ENCODE measurements at regions not wholly inside any gene's neighbourhood (a gene's known extent, or its start where the extent isn't known, plus 50 kb on each side); places are given as distances from the start of the nearest gene placed in this dataset.

- WGBS, 2 donors = 50 to 53% methylated on average over 2 of the region's 2 CpGs
- H3K9me3 ChIP-seq (ENCODE audit: control insufficient read depth in 4 of 4, insufficient read depth in 3 of 4, low read length in 3 of 4) = no peaks in the 10 kb centered on the region
- no peaks in the 10 kb centered on the region for H3K36me3 ChIP-seq (ENCODE audit: control insufficient read depth in 4 of 4, insufficient read depth in 4 of 4, low read length in 4 of 4)
- H3K4me1 ChIP-seq (ENCODE audit: control insufficient read depth in 5 of 5, insufficient read depth in 5 of 5, low read length in 5 of 5) = peaks cover 0 to 3% (median 0%) of the 10 kb centered on the region in 5 donors
- no peak for TF ChIP-seq CTCF (IDR thresholded peaks at IDR 0.05; ENCODE audit: control extremely low read depth, extremely low read depth)
- H3K9ac ChIP-seq (ENCODE audit: insufficient read depth in 1 of 2, low read length in 2 of 2) = no peak overlapping the region
- no peak overlapping the region for H3K4me3 ChIP-seq
- no peak overlapping the region for H3K27ac ChIP-seq (ENCODE audit: low read depth in 1 of 2, low read length in 1 of 2)
- ATAC-seq (ENCODE audit: insufficient read depth, low FRiP score) (no peak), DNase-seq (no peak)
- no peaks in the 10 kb centered on the region for H3K27me3 ChIP-seq (ENCODE audit: control insufficient read depth in 3 of 3, insufficient read depth in 3 of 3, low read length in 2 of 3)
Measured at GRCh38 chr3:162538491-162538890, 1041.9 kb downstream of the OTOL1 start.

GRCh38 chr3:162538906-162539305 lies 1042.3 kb downstream of the OTOL1 start:
- H3K4me1 ChIP-seq (ENCODE audit: control insufficient read depth in 5 of 5, insufficient read depth in 5 of 5, low read length in 5 of 5) = peaks cover 0 to 3% (median 0%) of the 10 kb centered on the region in 5 donors
- no peaks in the 10 kb centered on the region for H3K36me3 ChIP-seq (ENCODE audit: control insufficient read depth in 4 of 4, insufficient read depth in 4 of 4, low read length in 4 of 4)
- no peak for ATAC-seq (ENCODE audit: insufficient read depth, low FRiP score)
- H3K4me3 ChIP-seq = no peak overlapping the region
- 79% methylated on average over 3 of the region's 3 CpGs for WGBS, 2 donors
- H3K27me3 ChIP-seq (ENCODE audit: control insufficient read depth in 3 of 3, insufficient read depth in 3 of 3, low read length in 2 of 3) = no peaks in the 10 kb centered on the region
- no peak for DNase-seq
- TF ChIP-seq CTCF (IDR thresholded peaks at IDR 0.05; ENCODE audit: control extremely low read depth, extremely low read depth) = no peak
- H3K9ac ChIP-seq (ENCODE audit: insufficient read depth in 1 of 2, low read length in 2 of 2) = no peak overlapping the region
- H3K27ac ChIP-seq (ENCODE audit: low read depth in 1 of 2, low read length in 1 of 2) = no peak overlapping the region
- no peaks in the 10 kb centered on the region for H3K9me3 ChIP-seq (ENCODE audit: control insufficient read depth in 4 of 4, insufficient read depth in 3 of 4, low read length in 3 of 4)

- no peak overlapping the region for H3K4me3 ChIP-seq
- no peaks in the 10 kb centered on the region for H3K36me3 ChIP-seq (ENCODE audit: control insufficient read depth in 4 of 4, insufficient read depth in 4 of 4, low read length in 4 of 4)
- H3K9me3 ChIP-seq (ENCODE audit: control insufficient read depth in 4 of 4, insufficient read depth in 3 of 4, low read length in 3 of 4) = no peaks in the 10 kb centered on the region
- TF ChIP-seq CTCF (IDR thresholded peaks at IDR 0.05; ENCODE audit: control extremely low read depth, extremely low read depth) = no peak
- H3K27ac ChIP-seq (ENCODE audit: low read depth in 1 of 2, low read length in 1 of 2) = no peak overlapping the region
- no peaks in the 10 kb centered on the region for H3K27me3 ChIP-seq (ENCODE audit: control insufficient read depth in 3 of 3, insufficient read depth in 3 of 3, low read length in 2 of 3)
- no peaks in the 10 kb centered on the region for H3K4me1 ChIP-seq (ENCODE audit: control insufficient read depth in 5 of 5, insufficient read depth in 5 of 5, low read length in 5 of 5)
- H3K9ac ChIP-seq (ENCODE audit: insufficient read depth in 1 of 2, low read length in 2 of 2) = no peak overlapping the region
- ATAC-seq (ENCODE audit: insufficient read depth, low FRiP score) (no peak), DNase-seq (no peak)
Measured at GRCh38 chr3:162540421-162540820, 1043.8 kb downstream of the OTOL1 start.

- Histone ChIP-seq H3K9ac (ENCODE audit: insufficient read depth in 1 of 2, low read length in 2 of 2) (no peak overlapping the region), H3K4me1 (ENCODE audit: control insufficient read depth in 5 of 5, insufficient read depth in 5 of 5, low read length in 5 of 5) (no peaks in the 10 kb centered on the region), H3K36me3 (ENCODE audit: control insufficient read depth in 4 of 4, insufficient read depth in 4 of 4, low read length in 4 of 4) (no peaks in the 10 kb centered on the region), H3K27me3 (ENCODE audit: control insufficient read depth in 3 of 3, insufficient read depth in 3 of 3, low read length in 2 of 3) (no peaks in the 10 kb centered on the region), H3K4me3 (no peak overlapping the region), H3K27ac (ENCODE audit: low read depth in 1 of 2, low read length in 1 of 2) (no peak overlapping the region), H3K9me3 (ENCODE audit: control insufficient read depth in 4 of 4, insufficient read depth in 3 of 4, low read length in 3 of 4) (no peaks in the 10 kb centered on the region)
- DNase-seq = no peak
- WGBS, 2 donors = 63 to 64% methylated on average over 2 of the region's 2 CpGs
- no peak for ATAC-seq (ENCODE audit: insufficient read depth, low FRiP score)
- no peak for TF ChIP-seq CTCF (IDR thresholded peaks at IDR 0.05; ENCODE audit: control extremely low read depth, extremely low read depth)
Measured at GRCh38 chr3:162541923-162542322, 1045.3 kb downstream of the OTOL1 start.
